B cell (primary cell): ENCODE measurements at regions not wholly inside any gene's neighbourhood (a gene's known extent, or its start where the extent isn't known, plus 50 kb on each side); places are given as distances from the start of the nearest gene placed in this dataset.

ENCODE experiments used
- EZH2 ChIP-seq: IDR thresholded peaks from 2 replicates; pipeline ENCODE4 v1.6.1; 2012; ENCODE audit warnings: borderline replicate concordance, low read depth, mild to moderate bottlenecking, moderate library complexity, low read length; ENCODE audit not compliant: insufficient read depth, poor library complexity, severe bottlenecking
- TF ChIP-seq, protein P1 (sequence below): fragments of 200-600 bp; IDR thresholded peaks from one replicate; pipeline ENCODE4 v1.8.0; 2022; ENCODE audit warnings: antibody characterized with exemption, mild to moderate bottlenecking

DNA sequence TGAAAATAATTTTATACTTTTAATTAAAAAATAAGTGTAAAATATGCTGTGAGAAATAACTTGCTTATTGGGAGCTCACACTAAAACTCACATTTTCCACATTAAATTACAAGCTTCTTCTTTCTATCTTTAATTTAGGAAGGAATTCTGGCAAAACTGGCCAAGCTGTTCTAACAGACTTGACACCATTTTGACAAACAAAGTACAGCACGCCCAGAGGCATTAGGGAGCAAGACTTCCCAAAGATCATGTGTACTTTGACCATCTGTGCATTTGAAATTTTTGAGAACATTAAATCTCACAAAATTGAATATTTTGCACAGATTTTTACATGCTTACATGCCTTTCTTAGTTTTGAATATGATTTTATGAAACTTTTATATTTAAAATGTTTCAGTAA is 1288.4 kb upstream of the CADM2 start:
- TF ChIP-seq, protein P1, sequence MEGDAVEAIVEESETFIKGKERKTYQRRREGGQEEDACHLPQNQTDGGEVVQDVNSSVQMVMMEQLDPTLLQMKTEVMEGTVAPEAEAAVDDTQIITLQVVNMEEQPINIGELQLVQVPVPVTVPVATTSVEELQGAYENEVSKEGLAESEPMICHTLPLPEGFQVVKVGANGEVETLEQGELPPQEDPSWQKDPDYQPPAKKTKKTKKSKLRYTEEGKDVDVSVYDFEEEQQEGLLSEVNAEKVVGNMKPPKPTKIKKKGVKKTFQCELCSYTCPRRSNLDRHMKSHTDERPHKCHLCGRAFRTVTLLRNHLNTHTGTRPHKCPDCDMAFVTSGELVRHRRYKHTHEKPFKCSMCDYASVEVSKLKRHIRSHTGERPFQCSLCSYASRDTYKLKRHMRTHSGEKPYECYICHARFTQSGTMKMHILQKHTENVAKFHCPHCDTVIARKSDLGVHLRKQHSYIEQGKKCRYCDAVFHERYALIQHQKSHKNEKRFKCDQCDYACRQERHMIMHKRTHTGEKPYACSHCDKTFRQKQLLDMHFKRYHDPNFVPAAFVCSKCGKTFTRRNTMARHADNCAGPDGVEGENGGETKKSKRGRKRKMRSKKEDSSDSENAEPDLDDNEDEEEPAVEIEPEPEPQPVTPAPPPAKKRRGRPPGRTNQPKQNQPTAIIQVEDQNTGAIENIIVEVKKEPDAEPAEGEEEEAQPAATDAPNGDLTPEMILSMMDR = no peak
- no peak for TF ChIP-seq EZH2
